ENCODE measurements at regions not wholly inside any gene's neighbourhood (a gene's known extent, or its start where the extent isn't known, plus 50 kb on each side); places are given as distances from the start of the nearest gene placed in this dataset.

DNA sequence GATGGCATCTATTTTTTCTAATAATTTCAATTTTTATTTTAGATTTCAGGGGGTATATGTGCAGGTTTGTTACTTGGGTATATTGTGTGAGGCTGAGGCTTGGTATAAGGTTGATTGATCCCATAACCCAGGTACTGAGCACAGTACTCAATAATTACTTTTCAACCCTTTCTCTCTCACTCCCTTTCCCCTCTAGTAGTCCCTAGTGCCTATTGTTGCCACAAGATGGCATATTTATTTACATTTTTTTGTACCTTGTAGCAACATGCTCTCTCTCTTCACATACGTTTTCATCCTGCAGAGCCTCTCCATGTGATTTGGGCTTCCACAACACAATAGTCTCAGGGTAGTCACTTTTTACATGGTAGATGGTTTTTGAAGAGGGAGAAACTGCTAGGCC, 172.0 kb downstream of the ATOH1 start:
- Mint-ChIP-seq H3K9me3 (no peaks in the 10 kb centered on the region), H3K36me3 (ENCODE audit: low read depth) (no peaks in the 10 kb centered on the region), H3K4me3 (no peak overlapping the region), H3K27me3 (ENCODE audit: insufficient read depth, low read depth, poor library complexity) (no peaks in the 10 kb centered on the region), H3K27ac (no peak overlapping the region), H3K4me1 (peaks cover 6% of the 10 kb centered on the region; the same call in 2 of the 3 replicates)
- Histone ChIP-seq H3K4me1 (ENCODE audit: insufficient read depth) (no peaks in the 10 kb centered on the region), H3K79me2 (replicated peaks; ENCODE audit: insufficient read depth) (no peaks in the 10 kb centered on the region), H3K36me3 (ENCODE audit: insufficient read depth) (no peaks in the 10 kb centered on the region), H3F3A (replicated peaks; ENCODE audit: low read depth) (no peaks in the 10 kb centered on the region), H3K4me3 (no peak overlapping the region), H3K27ac (ENCODE audit: low read depth) (no peak overlapping the region), H3K4me2 (no peak overlapping the region), H3K9me2 (ENCODE audit: insufficient read depth) (no peaks in the 10 kb centered on the region), H2AFZ (peak overlapping the region; percentile 63), H4K20me1 (replicated peaks; ENCODE audit: insufficient read depth) (no peaks in the 10 kb centered on the region), H3K27me3 (ENCODE audit: insufficient read depth) (no peaks in the 10 kb centered on the region)
- peak in 1 of 2 experiments; percentile 18; a peak in 1 of 4 replicates for TF ChIP-seq CTCF (conservative IDR thresholded peaks at IDR 0.05; ENCODE audit: low read depth in 2 of 2)
- TF ChIP-seq ZNF331 (CRISPR knock-in tag; IDR thresholded peaks at IDR 0.05; ENCODE audit: low read depth), result no peak
- TF ChIP-seq, protein P1, sequence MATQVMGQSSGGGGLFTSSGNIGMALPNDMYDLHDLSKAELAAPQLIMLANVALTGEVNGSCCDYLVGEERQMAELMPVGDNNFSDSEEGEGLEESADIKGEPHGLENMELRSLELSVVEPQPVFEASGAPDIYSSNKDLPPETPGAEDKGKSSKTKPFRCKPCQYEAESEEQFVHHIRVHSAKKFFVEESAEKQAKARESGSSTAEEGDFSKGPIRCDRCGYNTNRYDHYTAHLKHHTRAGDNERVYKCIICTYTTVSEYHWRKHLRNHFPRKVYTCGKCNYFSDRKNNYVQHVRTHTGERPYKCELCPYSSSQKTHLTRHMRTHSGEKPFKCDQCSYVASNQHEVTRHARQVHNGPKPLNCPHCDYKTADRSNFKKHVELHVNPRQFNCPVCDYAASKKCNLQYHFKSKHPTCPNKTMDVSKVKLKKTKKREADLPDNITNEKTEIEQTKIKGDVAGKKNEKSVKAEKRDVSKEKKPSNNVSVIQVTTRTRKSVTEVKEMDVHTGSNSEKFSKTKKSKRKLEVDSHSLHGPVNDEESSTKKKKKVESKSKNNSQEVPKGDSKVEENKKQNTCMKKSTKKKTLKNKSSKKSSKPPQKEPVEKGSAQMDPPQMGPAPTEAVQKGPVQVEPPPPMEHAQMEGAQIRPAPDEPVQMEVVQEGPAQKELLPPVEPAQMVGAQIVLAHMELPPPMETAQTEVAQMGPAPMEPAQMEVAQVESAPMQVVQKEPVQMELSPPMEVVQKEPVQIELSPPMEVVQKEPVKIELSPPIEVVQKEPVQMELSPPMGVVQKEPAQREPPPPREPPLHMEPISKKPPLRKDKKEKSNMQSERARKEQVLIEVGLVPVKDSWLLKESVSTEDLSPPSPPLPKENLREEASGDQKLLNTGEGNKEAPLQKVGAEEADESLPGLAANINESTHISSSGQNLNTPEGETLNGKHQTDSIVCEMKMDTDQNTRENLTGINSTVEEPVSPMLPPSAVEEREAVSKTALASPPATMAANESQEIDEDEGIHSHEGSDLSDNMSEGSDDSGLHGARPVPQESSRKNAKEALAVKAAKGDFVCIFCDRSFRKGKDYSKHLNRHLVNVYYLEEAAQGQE (IDR thresholded peaks at IDR 0.05; ENCODE audit: unreplicated experiment), result no peak
- no peak for TF ChIP-seq NANOG (IDR thresholded peaks at IDR 0.05; ENCODE audit: borderline replicate concordance)
- ATAC-seq (no peak), DNase-seq (ENCODE audit: low spot score) (no peak)

- no peaks in the 10 kb centered on the region for H3K27me3 ChIP-seq (ENCODE audit: insufficient read depth)
- Mint-ChIP-seq H3K9me3 (no peaks in the 10 kb centered on the region), H3K4me3 (no peak overlapping the region), H3K4me1 (no peaks in the 10 kb centered on the region), H3K27ac (no peak overlapping the region), H3K36me3 (ENCODE audit: low read depth) (no peaks in the 10 kb centered on the region), H3K27me3 (ENCODE audit: insufficient read depth, low read depth, poor library complexity) (peaks cover 2% of the 10 kb centered on the region)
- DNase-seq (ENCODE audit: low spot score) (no peak), ATAC-seq (no peak)
- no peaks in the 10 kb centered on the region for H4K20me1 ChIP-seq (replicated peaks; ENCODE audit: insufficient read depth)
- H3K36me3 ChIP-seq (ENCODE audit: insufficient read depth), result no peaks in the 10 kb centered on the region
- H3K9me2 ChIP-seq (ENCODE audit: insufficient read depth), result no peaks in the 10 kb centered on the region
- H3K4me2 ChIP-seq, result no peak overlapping the region
- H3F3A ChIP-seq (replicated peaks; ENCODE audit: low read depth), result no peaks in the 10 kb centered on the region
- H2AFZ ChIP-seq, result no peak overlapping the region
- no peak overlapping the region for H3K27ac ChIP-seq (ENCODE audit: low read depth)
- no peaks in the 10 kb centered on the region for H3K79me2 ChIP-seq (replicated peaks; ENCODE audit: insufficient read depth)
- no peak overlapping the region for H3K4me3 ChIP-seq
- no peaks in the 10 kb centered on the region for H3K4me1 ChIP-seq (ENCODE audit: insufficient read depth)
- TF ChIP-seq CREB1 (CRISPR knock-in tag; IDR thresholded peaks at IDR 0.05; ENCODE audit: low read depth) (no peak), CTCF (conservative IDR thresholded peaks at IDR 0.05; ENCODE audit: low read depth in 2 of 2) (no peak), NANOG (IDR thresholded peaks at IDR 0.05; ENCODE audit: borderline replicate concordance) (no peak)
- TF ChIP-seq, protein P1 (IDR thresholded peaks at IDR 0.05; ENCODE audit: unreplicated experiment), result no peak
These were observed 178.4 kb downstream of the ATOH1 start for GRCh38 chr4:94006932-94007331.

All from GM23338 (cell line).